Natural killer cell (primary cell): ENCODE measurements at regions not wholly inside any gene's neighbourhood (a gene's known extent, or its start where the extent isn't known, plus 50 kb on each side); places are given as distances from the start of the nearest gene placed in this dataset.

ENCODE experiments used
- ATAC-seq, 3 donors: fragments of 150-1000 bp in 2 of 3; fragments of 200-7000 bp in 1 of 3; cut with Tn5 transposase; 1 replicate in 1 of 3; 2 replicates in 2 of 3; pipeline ENCODE4 v1.10.0; 2021; ENCODE audit warnings: mild to moderate bottlenecking in 2 of 3, moderate library complexity in 2 of 3
- DNase-seq, 2 donors: peaks; one replicate each; pipeline versions ENCODE4 v3.0.0 to v3.0.0-alpha.2; 2013 to 2021; ENCODE audit warnings: mixed read lengths in 1 of 2
- H3K27ac ChIP-seq: one replicate; pipeline ENCODE4 v1.5.1; 2013; ENCODE audit warnings: mild to moderate bottlenecking, low read length
- H3K27me3 ChIP-seq: one replicate; pipeline ENCODE4 v1.6.1; 2013; ENCODE audit warnings: low read length; ENCODE audit not compliant: control insufficient read depth, insufficient read depth
- H3K36me3 ChIP-seq: one replicate; pipeline ENCODE4 v1.6.1; 2013; ENCODE audit warnings: low read length; ENCODE audit not compliant: control insufficient read depth, insufficient read depth
- H3K4me1 ChIP-seq: one replicate; pipeline ENCODE4 v1.6.1; 2013; ENCODE audit warnings: low read length; ENCODE audit not compliant: control insufficient read depth, insufficient read depth
- H3K4me3 ChIP-seq: one replicate; pipeline ENCODE4 v1.5.1; 2013; ENCODE audit warnings: low read length
- H3K9me3 ChIP-seq: one replicate; pipeline ENCODE4 v1.6.1; 2013; ENCODE audit warnings: low read length; ENCODE audit not compliant: control insufficient read depth, insufficient read depth
- H3K27ac Mint-ChIP-seq, 2 donors: one replicate each; pipeline ENCODE4 v1.8.0; 2022; ENCODE audit warnings: mild to moderate bottlenecking in 2 of 2, mixed read lengths in 2 of 2, moderate library complexity in 1 of 2
- H3K27me3 Mint-ChIP-seq, 2 donors: one replicate each; pipeline ENCODE4 v1.8.0; 2022; ENCODE audit warnings: low read depth in 2 of 2, mixed read lengths in 2 of 2
- H3K36me3 Mint-ChIP-seq: one replicate; pipeline ENCODE4 v1.8.0; 2022; ENCODE audit warnings: mixed read lengths
- H3K4me1 Mint-ChIP-seq, 2 donors: one replicate each; pipeline ENCODE4 v1.8.0; 2022; ENCODE audit warnings: mixed read lengths in 2 of 2
- H3K4me3 Mint-ChIP-seq: one replicate; pipeline ENCODE4 v1.8.0; 2022; ENCODE audit warnings: mild to moderate bottlenecking, moderate library complexity, mixed read lengths
- H3K9me3 Mint-ChIP-seq, 2 donors: one replicate each; pipeline ENCODE4 v1.8.0; 2022; ENCODE audit warnings: mixed read lengths in 2 of 2
- WGBS: methylation state at CpG from one replicate; pipeline ENCODE4 v1.1.7; 2013; ENCODE audit warnings: missing lambda C conversion rate; ENCODE audit not compliant: insufficient coverage; 5-methylcytosine and 5-hydroxymethylcytosine counted together
- intact Hi-C: fragments of 100-400 bp; cut with micrococcal nuclease; formaldehyde crosslinking; loops from one replicate; pipeline ENCODE4 v1.14.2; 2022
- TF ChIP-seq, protein P1 (sequence below): fragments of 200-600 bp; IDR thresholded peaks from one replicate; pipeline ENCODE4 v1.8.0; 2022; ENCODE audit warnings: antibody characterized with exemption

DNA sequence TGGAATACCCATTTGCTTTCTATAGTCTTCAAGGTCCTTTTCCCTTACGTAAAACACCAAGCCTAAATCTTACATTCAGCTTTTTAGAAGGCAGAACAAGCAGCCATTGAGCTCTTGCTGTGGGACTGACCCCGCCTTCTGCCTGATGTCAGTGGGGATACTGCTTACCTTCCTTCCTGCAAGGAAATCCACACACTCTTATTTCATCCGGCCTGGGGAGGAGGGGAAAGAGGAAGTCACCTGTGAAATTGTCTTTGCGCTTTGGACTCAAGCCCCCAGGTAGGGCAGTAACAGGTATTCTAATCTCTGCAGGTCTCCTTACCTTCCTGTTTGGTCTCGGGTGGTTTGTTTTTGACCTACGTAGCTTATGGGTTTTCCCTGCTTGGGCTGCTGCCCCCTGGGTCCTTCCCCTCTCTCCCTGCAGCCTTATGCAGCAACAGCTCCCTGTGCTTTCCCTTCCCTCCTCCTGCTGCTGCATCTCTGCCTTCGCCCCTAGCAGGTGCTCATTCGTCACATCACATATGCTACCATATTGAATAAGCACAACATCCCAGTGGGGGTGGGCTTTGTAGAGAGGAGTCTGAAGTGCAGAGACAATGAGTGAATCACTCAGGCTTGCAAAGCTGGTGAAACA, 402.5 kb upstream of the TRIB2 start:
- Histone ChIP-seq H3K4me3 (no peak overlapping the region), H3K9me3 (no peaks in the 10 kb centered on the region), H3K4me1 (peaks cover 23% of the 10 kb centered on the region), H3K27me3 (peaks cover 3% of the 10 kb centered on the region), H3K27ac (no peak overlapping the region), H3K36me3 (no peaks in the 10 kb centered on the region)
- Mint-ChIP-seq H3K4me3 (no peak overlapping the region), H3K27ac (no peak overlapping the region), H3K9me3 (no peaks in the 10 kb centered on the region), H3K27me3 (peaks cover 38 to 85% of the 10 kb centered on the region in 2 donors), H3K36me3 (peaks cover 13% of the 10 kb centered on the region), H3K4me1 (peaks cover 35 to 50% of the 10 kb centered on the region in 2 donors)
- ATAC-seq, result no peak
- DNase-seq, result no peak
- 82% methylated on average over 5 of the region's 8 CpGs for WGBS
- TF ChIP-seq, protein P1, sequence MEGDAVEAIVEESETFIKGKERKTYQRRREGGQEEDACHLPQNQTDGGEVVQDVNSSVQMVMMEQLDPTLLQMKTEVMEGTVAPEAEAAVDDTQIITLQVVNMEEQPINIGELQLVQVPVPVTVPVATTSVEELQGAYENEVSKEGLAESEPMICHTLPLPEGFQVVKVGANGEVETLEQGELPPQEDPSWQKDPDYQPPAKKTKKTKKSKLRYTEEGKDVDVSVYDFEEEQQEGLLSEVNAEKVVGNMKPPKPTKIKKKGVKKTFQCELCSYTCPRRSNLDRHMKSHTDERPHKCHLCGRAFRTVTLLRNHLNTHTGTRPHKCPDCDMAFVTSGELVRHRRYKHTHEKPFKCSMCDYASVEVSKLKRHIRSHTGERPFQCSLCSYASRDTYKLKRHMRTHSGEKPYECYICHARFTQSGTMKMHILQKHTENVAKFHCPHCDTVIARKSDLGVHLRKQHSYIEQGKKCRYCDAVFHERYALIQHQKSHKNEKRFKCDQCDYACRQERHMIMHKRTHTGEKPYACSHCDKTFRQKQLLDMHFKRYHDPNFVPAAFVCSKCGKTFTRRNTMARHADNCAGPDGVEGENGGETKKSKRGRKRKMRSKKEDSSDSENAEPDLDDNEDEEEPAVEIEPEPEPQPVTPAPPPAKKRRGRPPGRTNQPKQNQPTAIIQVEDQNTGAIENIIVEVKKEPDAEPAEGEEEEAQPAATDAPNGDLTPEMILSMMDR, result no peak
- intact Hi-C loops, result loop anchor here (10.0 kb wide), 1 partner anchor 449 kb away; no protein-coding TSS in a partner anchor

DNA sequence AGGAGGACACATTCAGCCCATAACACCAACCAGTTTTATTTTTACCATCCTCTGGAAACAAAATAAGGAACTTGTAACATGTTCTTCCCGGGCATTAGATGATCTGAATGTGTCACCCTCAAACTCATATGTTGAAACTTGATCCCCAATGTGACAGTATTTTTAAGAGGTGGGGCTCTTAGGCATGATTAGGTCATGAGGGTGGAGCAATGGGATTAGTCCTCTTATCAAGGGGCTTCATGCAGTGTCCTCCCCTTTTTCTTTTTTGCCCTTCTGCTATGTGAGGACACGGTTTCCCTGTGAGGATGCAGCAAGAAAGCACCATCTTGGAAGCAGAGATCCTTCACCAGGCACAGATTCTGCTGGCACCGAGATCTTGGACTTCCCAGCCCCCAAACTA, 401.5 kb upstream of the TRIB2 start:
- no peaks in the 10 kb centered on the region for H3K36me3 ChIP-seq
- Mint-ChIP-seq H3K9me3 (no peaks in the 10 kb centered on the region), H3K36me3 (peaks cover 12% of the 10 kb centered on the region), H3K4me3 (no peak overlapping the region), H3K27ac (no peak overlapping the region), H3K4me1 (peaks cover 41 to 56% of the 10 kb centered on the region in 2 donors), H3K27me3 (peaks cover 45 to 92% of the 10 kb centered on the region in 2 donors)
- WGBS, result 87% methylated on average over 3 of the region's 3 CpGs
- no peak overlapping the region for H3K4me3 ChIP-seq
- peaks cover 23% of the 10 kb centered on the region for H3K4me1 ChIP-seq
- no peaks in the 10 kb centered on the region for H3K9me3 ChIP-seq
- no peak overlapping the region for H3K27ac ChIP-seq
- no peak for DNase-seq
- peaks cover 3% of the 10 kb centered on the region for H3K27me3 ChIP-seq
- TF ChIP-seq, protein P1, result no peak
- ATAC-seq, result no peak
- intact Hi-C loops, result loop anchor here (10.0 kb wide), 1 partner anchor 450 kb away; no protein-coding TSS in a partner anchor

DNA sequence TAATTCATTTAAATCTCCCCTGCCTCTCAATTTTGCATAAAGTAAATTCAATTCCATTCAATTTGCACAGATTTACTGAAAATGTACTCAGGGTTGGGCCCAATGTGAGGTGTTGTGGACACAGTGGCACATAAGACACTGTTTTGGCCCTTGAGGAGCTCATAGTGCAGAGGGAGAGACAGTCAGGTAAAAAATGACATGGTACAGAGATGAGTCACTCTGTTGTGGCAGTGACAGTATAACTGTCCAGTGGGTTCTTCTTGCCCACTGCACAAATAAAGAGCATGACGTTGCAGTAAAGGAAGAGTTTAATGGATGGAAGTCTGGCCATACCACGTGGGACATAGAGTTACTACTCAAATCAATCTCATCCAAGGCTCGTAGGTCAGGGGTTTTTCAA, 400.3 kb upstream of the TRIB2 start:
- WGBS, result 92% methylated on average over 2 of the region's 3 CpGs
- no peaks in the 10 kb centered on the region for H3K9me3 ChIP-seq
- ATAC-seq, result no peak

More for the DNA sequence above, 400.3 kb upstream of the TRIB2 start:
- intact Hi-C loops, result loop anchor here (10.0 kb wide), 1 partner anchor 452 kb away; no protein-coding TSS in a partner anchor
- Histone ChIP-seq H3K36me3 (no peaks in the 10 kb centered on the region), H3K27ac (no peak overlapping the region), H3K4me3 (no peak overlapping the region), H3K27me3 (peaks cover 3% of the 10 kb centered on the region), H3K4me1 (peaks cover 23% of the 10 kb centered on the region)
- Mint-ChIP-seq H3K36me3 (peaks cover 7% of the 10 kb centered on the region), H3K4me1 (peaks cover 39 to 54% of the 10 kb centered on the region in 2 donors), H3K4me3 (no peak overlapping the region), H3K27ac (no peak overlapping the region), H3K9me3 (no peaks in the 10 kb centered on the region), H3K27me3 (peaks cover 52 to 92% of the 10 kb centered on the region in 2 donors)
- no peak for DNase-seq
- TF ChIP-seq, protein P1, result no peak
